HG02973 (cell line): ENCODE measurements at regions not wholly inside any gene's neighbourhood (a gene's known extent, or its start where the extent isn't known, plus 50 kb on each side); places are given as distances from the start of the nearest gene placed in this dataset.
"Not testable (repeated sequence)": the region's sequence is repeated elsewhere in the genome, so short reads cannot be mapped to it uniquely, and the experiment has no call there.

Experiments used
- ATAC-seq: cut with Tn5 transposase; IDR thresholded peaks from one replicate; pipeline ENCODE4 v1.9.1; 2021; ENCODE audit warnings: moderate library complexity; ENCODE audit not compliant: unreplicated experiment

DNA sequence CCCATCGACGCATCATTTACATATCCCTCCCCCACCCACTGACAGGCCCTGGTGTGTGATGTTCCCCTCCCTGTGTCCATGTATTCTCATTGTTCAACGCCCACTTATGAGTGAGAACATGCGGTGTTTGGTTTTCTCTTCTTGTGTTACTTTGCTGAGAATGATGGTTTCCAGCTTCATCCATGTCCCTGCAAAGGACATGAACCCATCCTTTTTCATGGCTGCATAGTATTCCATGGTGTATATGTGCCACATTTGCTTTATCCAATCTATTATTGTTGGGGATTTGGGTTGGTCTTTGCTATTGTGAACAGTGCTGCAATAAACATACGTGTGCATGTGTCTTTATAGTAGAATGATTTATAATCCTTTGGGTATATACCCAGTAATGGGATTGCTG, 243.3 kb downstream of the TTC6 start:
- not testable (repeated sequence) for ATAC-seq

GRCh38 chr14:37841039-37841438, 245.6 kb downstream of the TTC6 start:
- not testable (repeated sequence) for ATAC-seq

DNA sequence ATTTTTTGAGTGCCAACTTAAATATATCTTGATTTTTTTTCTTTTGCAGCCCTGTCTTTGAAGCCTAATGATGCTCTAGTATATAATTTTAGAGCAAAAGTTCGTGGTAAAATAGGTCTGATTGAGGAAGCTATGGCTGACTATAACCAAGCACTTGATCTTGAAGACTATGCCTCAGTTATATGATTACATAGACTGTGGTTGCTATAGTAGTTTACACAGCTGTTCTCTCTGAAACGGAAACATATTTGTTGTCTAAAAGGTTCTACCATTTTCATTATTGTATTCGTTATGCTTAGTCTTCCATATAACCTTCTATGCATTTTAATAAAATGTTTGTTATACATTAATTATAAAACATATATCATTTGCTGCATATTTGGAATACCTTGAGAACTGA, 246.7 kb downstream of the TTC6 start:
- no peak for ATAC-seq

GRCh38 chr14:37843954-37844607, 248.7 kb downstream of the TTC6 start:
- no peak for ATAC-seq

GRCh38 chr14:37844614-37845013, 249.2 kb downstream of the TTC6 start:
- no peak for ATAC-seq

GRCh38 chr14:37848985-37849621, 253.7 kb downstream of the TTC6 start:
- ATAC-seq: no peak

DNA sequence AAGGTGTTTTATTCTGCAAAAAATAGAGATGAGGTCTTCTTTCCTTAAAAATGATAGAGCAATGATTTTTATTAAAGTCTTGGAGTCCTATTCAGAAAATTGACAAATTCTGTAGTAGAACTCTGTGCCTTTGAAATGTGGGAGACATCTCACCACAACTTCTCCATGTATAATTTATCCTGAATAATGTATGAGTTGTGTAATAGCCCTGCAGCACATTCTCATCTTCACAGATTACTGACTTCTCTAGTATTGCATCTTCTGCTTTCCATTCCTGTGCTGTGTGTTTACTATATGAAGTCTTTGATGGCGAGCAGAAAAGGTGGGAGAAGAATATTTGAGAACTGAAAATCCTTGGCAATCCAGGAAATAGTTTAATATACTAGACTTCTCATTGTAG, 255.6 kb downstream of the TTC6 start:
- no peak for ATAC-seq

DNA sequence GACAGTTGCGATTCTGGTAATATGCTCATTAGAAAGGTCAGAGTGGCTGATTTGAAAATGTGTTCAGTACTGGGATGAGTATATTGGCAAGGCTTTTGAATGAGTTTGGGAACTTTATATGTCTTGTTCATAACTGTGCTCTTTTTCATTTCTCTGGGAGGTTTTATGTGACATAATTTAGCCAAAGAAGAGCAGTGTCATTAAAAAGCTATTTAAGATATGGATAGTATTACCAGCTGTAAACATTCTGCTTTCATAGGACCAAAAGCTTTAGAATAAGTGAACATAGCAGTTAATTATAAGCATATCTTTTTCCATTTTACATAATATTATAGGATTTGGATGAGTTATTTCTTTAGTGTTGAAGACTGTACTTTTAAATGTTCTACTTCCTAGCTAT, 260.4 kb downstream of the TTC6 start:
- no peak for ATAC-seq

DNA sequence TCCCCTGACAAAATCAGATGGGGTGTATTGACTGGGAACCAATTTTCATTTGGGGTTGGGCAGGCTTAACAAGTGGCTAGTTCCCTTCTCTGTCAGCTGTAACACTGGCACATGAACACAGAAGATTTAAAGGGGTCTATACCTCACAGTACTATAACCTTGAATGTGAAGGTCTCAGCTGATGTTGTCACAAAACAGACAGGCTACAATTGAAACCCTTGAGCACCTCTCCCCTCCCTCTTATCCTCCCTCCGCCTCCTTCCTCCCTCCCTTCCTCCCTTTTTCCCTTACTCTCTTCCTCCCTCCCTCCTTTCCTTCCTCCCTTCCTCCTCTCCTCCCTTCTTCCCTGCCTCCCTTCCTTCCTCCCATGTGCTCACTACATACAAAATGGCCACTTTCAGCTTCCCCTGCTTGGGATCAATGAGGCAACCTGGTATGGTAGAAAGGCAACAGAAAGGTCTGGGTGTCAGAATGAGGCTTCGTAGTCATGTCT, 262.4 kb downstream of the TTC6 start:
- ATAC-seq: no peak

- no peak for ATAC-seq
These were observed 263.3 kb downstream of the TTC6 start for GRCh38 chr14:37858733-37859132.

DNA sequence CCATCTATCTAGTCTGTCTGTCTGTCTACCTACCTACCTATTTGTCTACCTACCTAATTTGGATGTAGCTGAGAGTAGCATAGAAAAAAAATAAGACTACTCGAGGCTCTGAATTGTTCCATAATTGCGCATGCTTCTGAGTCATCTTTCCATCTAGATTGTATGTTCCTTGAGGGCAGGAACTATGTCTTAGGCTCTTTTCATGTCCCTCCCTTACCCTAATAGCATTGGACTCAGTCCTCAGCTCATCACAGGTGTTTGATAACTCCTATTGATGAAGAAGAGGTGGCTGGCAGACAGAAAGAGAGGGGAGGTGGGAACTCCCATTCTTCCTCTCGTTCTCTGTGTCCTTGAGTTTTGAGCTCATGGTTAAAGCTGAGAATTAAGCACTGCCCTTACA, 263.7 kb downstream of the TTC6 start:
- ATAC-seq: no peak

DNA sequence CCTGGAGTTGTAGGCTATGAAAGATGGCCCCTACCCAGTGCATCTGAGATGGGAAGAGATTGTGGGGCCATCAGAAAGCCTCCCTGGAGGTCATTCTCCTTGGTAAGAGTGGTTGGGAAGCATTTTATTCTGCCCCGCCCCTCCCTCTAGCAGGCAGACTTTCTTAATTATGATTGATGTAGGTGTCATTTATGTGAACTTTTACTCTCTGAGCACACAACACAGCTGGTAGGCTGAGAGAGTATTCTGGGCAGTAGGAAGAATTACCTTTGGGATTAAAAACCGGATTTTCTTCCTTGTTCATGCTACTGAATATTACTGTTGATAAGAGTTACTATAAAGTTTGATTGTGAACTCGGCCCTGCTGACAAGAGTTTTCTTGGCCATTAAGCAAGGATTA, 266.8 kb downstream of the TTC6 start:
- ATAC-seq: no peak

DNA sequence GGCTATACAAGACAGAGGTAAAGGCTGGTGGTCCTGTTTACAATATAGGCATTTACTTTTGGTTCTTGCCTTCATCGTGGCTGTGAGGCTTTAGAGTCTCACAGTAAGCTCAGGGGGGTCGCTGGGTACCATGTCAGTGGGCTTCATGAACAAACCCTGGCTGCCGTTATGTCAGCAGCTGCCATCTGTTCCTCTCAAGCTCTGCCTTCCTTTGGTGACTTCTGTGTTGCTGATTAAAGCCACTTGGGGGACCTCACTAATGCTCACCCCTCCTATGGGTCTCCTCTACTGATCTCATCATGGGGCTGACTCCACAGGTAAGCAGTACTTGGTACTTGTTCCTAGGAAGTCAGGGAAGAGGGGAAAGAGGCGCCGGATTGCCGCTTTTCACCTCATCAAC, 268.7 kb downstream of the TTC6 start:
- no peak for ATAC-seq

- ATAC-seq: no peak
These were observed 269.7 kb downstream of the TTC6 start for GRCh38 chr14:37864861-37865718.

- ATAC-seq: no peak
These were observed 270.5 kb downstream of the TTC6 start for GRCh38 chr14:37865719-37866549.

- ATAC-seq: no peak
These were observed 274.2 kb downstream of the TTC6 start for GRCh38 chr14:37869633-37870032.

DNA sequence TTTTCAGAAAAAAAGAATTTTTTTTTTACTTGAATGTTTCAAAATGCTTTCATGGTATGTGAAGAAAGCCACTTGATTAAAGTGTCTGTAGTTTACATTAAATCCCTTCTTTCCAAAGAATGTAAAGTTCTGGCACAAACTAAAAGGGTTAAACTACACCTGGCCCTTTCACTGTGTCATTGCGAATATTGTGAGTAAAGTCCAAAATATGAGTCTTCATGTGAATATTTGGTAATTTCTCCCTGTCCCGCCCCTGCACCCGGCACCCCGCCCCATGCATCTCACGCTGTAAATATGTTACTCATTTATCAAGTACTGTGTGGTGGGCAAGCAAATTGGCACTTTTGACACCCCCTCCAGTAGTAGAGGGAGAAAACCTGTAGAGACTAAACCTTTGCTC, 274.7 kb downstream of the TTC6 start:
- ATAC-seq: no peak

DNA sequence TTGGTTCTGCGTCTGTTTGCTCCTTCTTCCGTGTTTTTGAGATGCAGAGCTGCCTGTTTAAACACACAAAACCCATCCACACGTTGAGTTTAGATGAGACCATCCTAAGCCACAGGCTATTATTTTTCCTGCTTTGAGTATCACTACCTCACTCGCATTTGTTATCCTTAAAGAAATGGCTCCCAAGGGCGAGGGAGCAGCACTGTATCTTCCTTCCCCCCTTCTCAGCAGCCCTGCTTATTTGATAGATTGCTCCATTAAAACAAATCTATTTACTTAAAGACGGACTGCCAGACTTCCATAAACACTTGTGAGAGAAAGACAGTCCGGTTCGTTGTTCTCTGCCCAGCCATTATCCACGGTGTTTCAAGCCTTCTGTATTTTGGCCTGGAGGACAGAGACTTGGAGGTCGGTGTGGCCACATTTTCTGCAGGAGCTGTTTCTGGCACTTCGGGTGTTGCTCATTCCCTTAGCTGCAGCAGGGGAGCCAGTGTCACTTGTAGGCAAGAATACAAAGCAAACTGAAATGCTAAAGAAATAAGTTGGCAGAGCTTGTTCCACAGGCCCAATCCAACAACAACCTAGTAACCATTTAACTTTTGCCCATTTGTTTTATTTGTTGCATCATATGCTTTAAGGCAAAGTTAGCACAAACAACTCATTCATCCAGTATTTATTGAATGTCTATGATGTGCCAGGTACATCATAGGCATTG, 275.4 kb downstream of the TTC6 start:
- ATAC-seq: no peak

DNA sequence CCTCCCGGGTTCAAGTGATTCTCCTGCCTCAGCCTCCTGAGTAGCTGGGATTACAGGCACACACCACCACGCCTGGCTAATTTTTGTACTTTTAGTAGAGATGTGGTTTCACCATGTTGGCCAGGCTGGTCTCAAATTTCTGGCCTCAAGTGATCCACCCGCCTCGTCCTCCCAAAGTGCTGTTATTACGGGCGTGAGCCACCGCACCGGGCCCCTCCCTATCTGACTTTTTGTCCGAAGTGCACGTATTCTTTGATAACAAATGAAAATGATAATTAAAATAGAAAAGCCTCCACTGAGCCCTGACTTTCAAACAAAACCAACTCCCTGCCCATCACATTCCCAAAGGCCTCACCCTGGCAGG, 278.6 kb downstream of the TTC6 start:
- not testable (repeated sequence) for ATAC-seq

GRCh38 chr14:37874429-37875109, 279.1 kb downstream of the TTC6 start:
- peak; percentile 92 for ATAC-seq
